ENCODE measurements at regions not wholly inside any gene's neighbourhood (a gene's known extent, or its start where the extent isn't known, plus 50 kb on each side); places are given as distances from the start of the nearest gene placed in this dataset.

DNA sequence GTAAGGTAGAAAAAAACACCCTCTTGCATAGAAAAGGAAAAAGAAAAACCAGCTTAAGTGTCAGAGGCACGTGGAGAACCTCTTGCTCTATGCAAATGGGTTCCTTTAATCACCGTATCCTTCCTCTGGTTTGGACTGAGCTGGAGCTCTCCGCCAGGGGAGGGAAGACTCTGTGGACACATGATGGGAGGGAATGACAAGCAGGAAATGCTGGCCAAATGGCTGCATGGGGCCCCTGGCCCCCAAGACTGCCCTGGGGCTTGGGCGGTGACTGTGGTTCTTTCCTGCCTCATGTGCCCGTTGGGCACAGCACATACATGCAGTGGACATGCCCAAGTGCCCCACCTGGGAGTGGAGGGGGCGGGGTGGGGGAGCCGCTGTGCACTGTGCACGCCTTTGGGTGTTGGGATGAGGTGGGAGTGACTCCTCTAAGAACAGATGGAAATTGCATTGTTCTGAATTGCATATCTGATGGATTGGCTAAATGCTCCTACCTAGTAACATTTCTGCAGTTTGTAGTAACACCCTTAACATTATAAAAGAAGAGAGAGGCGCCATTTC is 166.4 kb upstream of the AVPR1A start:
- Histone ChIP-seq H3K9ac (ENCODE audit: low read depth, low read length) (no peak overlapping the region), H2BK20ac (ENCODE audit: low read depth, low read length) (no peak overlapping the region), H4K91ac (ENCODE audit: insufficient read depth, low read depth, low read length) (no peak overlapping the region), H3K4ac (ENCODE audit: low read depth, low read length) (no peak overlapping the region), H3K23ac (ENCODE audit: low read depth, low read length) (no peak overlapping the region), H3K4me1 (ENCODE audit: control insufficient read depth, insufficient read depth, low read length) (no peaks in the 10 kb centered on the region), H3K36me3 (ENCODE audit: control insufficient read depth, insufficient read depth, low read length) (no peaks in the 10 kb centered on the region), H2BK5ac (ENCODE audit: low read depth, low read length, poor library complexity, severe bottlenecking) (no peak overlapping the region), H4K8ac (ENCODE audit: low read depth in 2 of 2, low read length in 2 of 2) (no peak overlapping the region), H3K18ac (ENCODE audit: low read depth, low read length) (no peak overlapping the region), H2BK15ac (ENCODE audit: low read depth, low read length) (no peak overlapping the region), H2AK9ac (replicated peaks; ENCODE audit: low read depth, low read length, poor library complexity) (no peak overlapping the region), H3K4me3 (ENCODE audit: insufficient read depth, low read depth, low read length) (no peak overlapping the region), H3K14ac (replicated peaks; ENCODE audit: low read depth, low read length) (no peak overlapping the region), H3K9me3 (ENCODE audit: control insufficient read depth, insufficient read depth, low read length) (no peaks in the 10 kb centered on the region), H3K9me1 (ENCODE audit: insufficient read depth, low read length) (no peaks in the 10 kb centered on the region), H4K20me1 (ENCODE audit: insufficient read depth, low read length) (no peaks in the 10 kb centered on the region), H3K27me3 (ENCODE audit: control insufficient read depth, insufficient read depth, low read length) (no peaks in the 10 kb centered on the region), H2BK120ac (ENCODE audit: low read depth, low read length) (no peak overlapping the region), H3K79me1 (ENCODE audit: low read depth in 1 of 2, low read length in 2 of 2) (no peaks in the 10 kb centered on the region), H4K5ac (ENCODE audit: low read depth, low read length) (no peak overlapping the region), H3K4me2 (ENCODE audit: low read depth, low read length) (no peak overlapping the region), H3K27ac (ENCODE audit: insufficient read depth, low read length) (no peak overlapping the region), H3K56ac (ENCODE audit: extremely low read depth, insufficient read depth, low read length) (no peak overlapping the region), H2AK5ac (ENCODE audit: low read depth, low read length) (no peak overlapping the region), H2AFZ (replicated peaks; ENCODE audit: low read length, poor library complexity) (no peak overlapping the region)
- intact Hi-C loops (cut with micrococcal nuclease) (no loop called here), in situ Hi-C loops (cut with MboI; ENCODE audit: low sequenced_read_pairs) (no loop called here), dilution Hi-C loops (cut with HindIII; ENCODE audit: low sequenced_read_pairs, unreplicated experiment) (no loop called here)
- WGBS, 2 experiments (ENCODE audit: extremely low coverage in 2 of 2, insufficient read length in 1 of 2), result no CpG with 5 or more reads among the region's 9 CpGs
- ATAC-seq (ENCODE audit: low read depth) (no peak), DNase-seq (no peak)
- POLR2A ChIA-PET (ENCODE audit: unreplicated experiment), result no interaction called here
- CTCF ChIA-PET, result no interaction called here
- no peak for TF ChIP-seq RFX5 (IDR thresholded peaks at IDR 0.05; ENCODE audit: low read depth, low read length)
- no peak for TF ChIP-seq BHLHE40 (IDR thresholded peaks at IDR 0.05; ENCODE audit: low read depth, low read length)
- TF ChIP-seq, protein P1, sequence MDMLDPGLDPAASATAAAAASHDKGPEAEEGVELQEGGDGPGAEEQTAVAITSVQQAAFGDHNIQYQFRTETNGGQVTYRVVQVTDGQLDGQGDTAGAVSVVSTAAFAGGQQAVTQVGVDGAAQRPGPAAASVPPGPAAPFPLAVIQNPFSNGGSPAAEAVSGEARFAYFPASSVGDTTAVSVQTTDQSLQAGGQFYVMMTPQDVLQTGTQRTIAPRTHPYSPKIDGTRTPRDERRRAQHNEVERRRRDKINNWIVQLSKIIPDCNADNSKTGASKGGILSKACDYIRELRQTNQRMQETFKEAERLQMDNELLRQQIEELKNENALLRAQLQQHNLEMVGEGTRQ (IDR thresholded peaks at IDR 0.05; ENCODE audit: low read depth, low read length), result no peak
- TF ChIP-seq MAZ (IDR thresholded peaks at IDR 0.05; ENCODE audit: borderline replicate concordance, low read depth, low read length), result no peak
- no peak for TF ChIP-seq RCOR1 (IDR thresholded peaks at IDR 0.05; ENCODE audit: insufficient replicate concordance, low read length)
- TF ChIP-seq FOS (IDR thresholded peaks at IDR 0.05; ENCODE audit: low read depth, low read length), result no peak
- no peak for TF ChIP-seq CHD1 (IDR thresholded peaks at IDR 0.05; ENCODE audit: low read depth, low read length)
- TF ChIP-seq RAD21 (IDR thresholded peaks at IDR 0.05; ENCODE audit: low read length), result no peak
- no peak for TF ChIP-seq MXI1 (IDR thresholded peaks at IDR 0.05; ENCODE audit: borderline replicate concordance, low read depth, low read length)
- no peak for TF ChIP-seq SMC3 (IDR thresholded peaks at IDR 0.05; ENCODE audit: low read depth, low read length)
- no peak for TF ChIP-seq MAFK (IDR thresholded peaks at IDR 0.05; ENCODE audit: low read depth, low read length)
- TF ChIP-seq POLR2A (IDR thresholded peaks at IDR 0.05; ENCODE audit: low read depth, low read length), result no peak
- no peak for TF ChIP-seq CEBPB (IDR thresholded peaks at IDR 0.05; ENCODE audit: low read depth, low read length)
- no peak for TF ChIP-seq NFE2L2 (IDR thresholded peaks at IDR 0.05; ENCODE audit: low read depth, low read length)
- TF ChIP-seq ELK1 (IDR thresholded peaks at IDR 0.05; ENCODE audit: borderline replicate concordance, low read depth, low read length), result no peak
- BruUV-seq (replicated peaks), result no TSS peak
